GM13976 (cell line): ENCODE measurements at regions not wholly inside any gene's neighbourhood (a gene's known extent, or its start where the extent isn't known, plus 50 kb on each side); places are given as distances from the start of the nearest gene placed in this dataset.

Source experiments
- DNase-seq: peaks from one replicate; pipeline ENCODE4 v3.0.0; 2012; ENCODE audit warnings: low spot score
- CTCF ChIP-seq: IDR thresholded peaks from 2 replicates; pipeline ENCODE4 v1.5.1; 2012; ENCODE audit warnings: borderline replicate concordance, mild to moderate bottlenecking; ENCODE audit not compliant: insufficient read depth; ENCODE audit errors: extremely low read depth, missing control alignments, control extremely low read depth
- in situ Hi-C: fragments of 300-500 bp; cut with MboI; formaldehyde crosslinking; loops from one replicate; pipeline ENCODE4 v1.12.0; 2022; ENCODE audit warnings: low sequenced_read_pairs, mixed read lengths, inconsistent platforms; ENCODE audit not compliant: unreplicated experiment

- DNase-seq: no peak
- TF ChIP-seq CTCF: no peak
- in situ Hi-C loops: no loop called here
Measured at GRCh38 chr3:135362889-135363288, 567.8 kb downstream of the EPHB1 start.

GRCh38 chr3:135364676-135365075 lies 569.6 kb downstream of the EPHB1 start:
- in situ Hi-C loops: no loop called here
- DNase-seq: no peak
- TF ChIP-seq CTCF: no peak

- TF ChIP-seq CTCF: no peak
- in situ Hi-C loops: no loop called here
- DNase-seq: no peak
Measured at GRCh38 chr3:135366816-135367215, 571.8 kb downstream of the EPHB1 start.

GRCh38 chr3:135368316-135368715 lies 573.3 kb downstream of the EPHB1 start:
- TF ChIP-seq CTCF: no peak
- in situ Hi-C loops: no loop called here
- no peak for DNase-seq

- in situ Hi-C loops: no loop called here
- no peak for TF ChIP-seq CTCF
- no peak for DNase-seq
Measured at GRCh38 chr3:135368781-135369180, 573.7 kb downstream of the EPHB1 start.

GRCh38 chr3:135374571-135374970 lies 579.5 kb downstream of the EPHB1 start:
- TF ChIP-seq CTCF: no peak
- DNase-seq: no peak
- in situ Hi-C loops: no loop called here

- no peak for DNase-seq
- no peak for TF ChIP-seq CTCF
- in situ Hi-C loops: no loop called here
Measured at GRCh38 chr3:135382188-135382587, 583.3 kb upstream of the PPP2R3A start.
